Spleen (tissue), 11 donors: ENCODE measurements at regions not wholly inside any gene's neighbourhood (a gene's known extent, or its start where the extent isn't known, plus 50 kb on each side); places are given as distances from the start of the nearest gene placed in this dataset.

Source experiments
- DNase-seq: peaks from one replicate; pipeline ENCODE4 v3.0.0-alpha.2; 2020
- H3K27ac ChIP-seq, 8 donors: fragments of 200-600 bp; sonication (generic) in 7 of 8; 1 replicate in 4 of 8; 2 replicates in 4 of 8; pipeline versions ENCODE4 v1.5.0 to v1.8.0; 2016 to 2021; ENCODE audit warnings: inconsistent platforms in 4 of 8, mild to moderate bottlenecking in 4 of 8, moderate library complexity in 1 of 8
- H3K27me3 ChIP-seq, 7 donors: fragments of 200-600 bp; sonication (generic) in 6 of 7; replicated peaks in 1 of 7; 1 replicate in 4 of 7; 2 replicates in 3 of 7; pipeline versions ENCODE4 v1.5.0 to v1.8.0; 2016 to 2021; ENCODE audit warnings: inconsistent platforms in 3 of 7, mild to moderate bottlenecking in 1 of 7
- H3K36me3 ChIP-seq, 6 donors: fragments of 200-600 bp; sonication (generic) in 5 of 6; 1 replicate in 4 of 6; 2 replicates in 2 of 6; pipeline versions ENCODE4 v1.5.0 to v1.8.0; 2016 to 2021; ENCODE audit warnings: inconsistent platforms in 2 of 6
- H3K4me1 ChIP-seq, 6 donors: fragments of 200-600 bp; sonication (generic) in 5 of 6; 1 replicate in 3 of 6; 2 replicates in 3 of 6; pipeline versions ENCODE4 v1.5.0 to v1.8.0; 2016 to 2021; ENCODE audit warnings: inconsistent platforms in 3 of 6
- H3K4me3 ChIP-seq, 8 donors: fragments of 200-600 bp; sonication (generic) in 7 of 8; 1 replicate in 4 of 8; 2 replicates in 4 of 8; pipeline versions ENCODE4 v1.5.0 to v1.8.0; 2016 to 2021; ENCODE audit warnings: inconsistent platforms in 4 of 8, mild to moderate bottlenecking in 4 of 8, moderate library complexity in 2 of 8
- H3K9me3 ChIP-seq, 8 donors: fragments of 200-600 bp; sonication (generic) in 7 of 8; 1 replicate in 4 of 8; 2 replicates in 4 of 8; pipeline versions ENCODE4 v1.5.0 to v1.8.0; 2016 to 2021; ENCODE audit warnings: inconsistent platforms in 4 of 8
- POLR2A ChIP-seq, 3 donors: fragments of 450-650 bp; IDR thresholded peaks; one replicate each; pipeline ENCODE4 v1.5.1; 2017; ENCODE audit warnings: antibody characterized with exemption in 3 of 3, mild to moderate bottlenecking in 1 of 3
- POLR2AphosphoS5 ChIP-seq, 3 donors: sonication (generic); formaldehyde crosslinking; IDR thresholded peaks; one replicate each; pipeline ENCODE4 v1.5.1; 2017; ENCODE audit warnings: antibody characterized with exemption in 3 of 3
- WGBS, 5 donors: extraction: QIAGEN DNeasy Blood & Tissue Kit in 3 of 5; methylation state at CpG; one replicate each; pipeline versions ENCODE4 v1.1.5 to v1.1.7; 2013 to 2018; 5-methylcytosine and 5-hydroxymethylcytosine counted together
- intact Hi-C: fragments of 100-400 bp; cut with DNase I; formaldehyde crosslinking; loops from one replicate; pipeline ENCODE4 v1.15.0; 2023; ENCODE audit warnings: low total_unique reads
- TF ChIP-seq, protein P1 (sequence below), 11 experiments: fragments of 200-600 bp in 7 of 11; fragments of 450-650 bp in 4 of 11; sonication (generic) in 4 of 11; IDR thresholded peaks in 8 of 11; conservative IDR thresholded peaks in 3 of 11; 1 replicate in 7 of 11; 2 replicates in 4 of 11; pipeline versions ENCODE4 v1.4.0 to v1.8.0; 2016 to 2021; ENCODE audit warnings: antibody characterized with exemption in 11 of 11, inconsistent platforms in 4 of 11, mild to moderate bottlenecking in 1 of 11
- donor health status: healthy with polysubstance abuse.
- donor health status: DM: no; HTN: no; CAD: no; lungs with moderate emphysema.
- donor health status: DM: no; HTN: no; CAD: no.
- donor health status: Bipolar disorder and iron deficiency.
- donor health status: healthy.
- donor health status: DM: no; HTN: no; CAD: no.
- donor health status: DM: yes; HTN: yes; CAD: no.

GRCh38 chr12:105622220-105622619 lies 291.7 kb downstream of the C12orf75 start:
- peaks cover 0 to 8% (median 0%) of the 10 kb centered on the region in 7 donors for H3K27me3 ChIP-seq
- no peak overlapping the region for H3K4me3 ChIP-seq
- no peak overlapping the region for H3K27ac ChIP-seq
- no peaks in the 10 kb centered on the region for H3K9me3 ChIP-seq
- TF ChIP-seq, protein P1, sequence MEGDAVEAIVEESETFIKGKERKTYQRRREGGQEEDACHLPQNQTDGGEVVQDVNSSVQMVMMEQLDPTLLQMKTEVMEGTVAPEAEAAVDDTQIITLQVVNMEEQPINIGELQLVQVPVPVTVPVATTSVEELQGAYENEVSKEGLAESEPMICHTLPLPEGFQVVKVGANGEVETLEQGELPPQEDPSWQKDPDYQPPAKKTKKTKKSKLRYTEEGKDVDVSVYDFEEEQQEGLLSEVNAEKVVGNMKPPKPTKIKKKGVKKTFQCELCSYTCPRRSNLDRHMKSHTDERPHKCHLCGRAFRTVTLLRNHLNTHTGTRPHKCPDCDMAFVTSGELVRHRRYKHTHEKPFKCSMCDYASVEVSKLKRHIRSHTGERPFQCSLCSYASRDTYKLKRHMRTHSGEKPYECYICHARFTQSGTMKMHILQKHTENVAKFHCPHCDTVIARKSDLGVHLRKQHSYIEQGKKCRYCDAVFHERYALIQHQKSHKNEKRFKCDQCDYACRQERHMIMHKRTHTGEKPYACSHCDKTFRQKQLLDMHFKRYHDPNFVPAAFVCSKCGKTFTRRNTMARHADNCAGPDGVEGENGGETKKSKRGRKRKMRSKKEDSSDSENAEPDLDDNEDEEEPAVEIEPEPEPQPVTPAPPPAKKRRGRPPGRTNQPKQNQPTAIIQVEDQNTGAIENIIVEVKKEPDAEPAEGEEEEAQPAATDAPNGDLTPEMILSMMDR (IDR thresholded peaks at IDR 0.05 in 8 of 11, conservative IDR thresholded peaks at IDR 0.05 in 3 of 11) = no peak
- TF ChIP-seq POLR2A (IDR thresholded peaks at IDR 0.05) (no peak), POLR2AphosphoS5 (IDR thresholded peaks at IDR 0.05) (no peak)
- H3K36me3 ChIP-seq = no peaks in the 10 kb centered on the region
- H3K4me1 ChIP-seq = no peaks in the 10 kb centered on the region
- no peak for DNase-seq
- 74 to 88% (median 82%) methylated on average over 2 of the region's 2 CpGs for WGBS, 5 donors
- intact Hi-C loops = no loop called here

DNA sequence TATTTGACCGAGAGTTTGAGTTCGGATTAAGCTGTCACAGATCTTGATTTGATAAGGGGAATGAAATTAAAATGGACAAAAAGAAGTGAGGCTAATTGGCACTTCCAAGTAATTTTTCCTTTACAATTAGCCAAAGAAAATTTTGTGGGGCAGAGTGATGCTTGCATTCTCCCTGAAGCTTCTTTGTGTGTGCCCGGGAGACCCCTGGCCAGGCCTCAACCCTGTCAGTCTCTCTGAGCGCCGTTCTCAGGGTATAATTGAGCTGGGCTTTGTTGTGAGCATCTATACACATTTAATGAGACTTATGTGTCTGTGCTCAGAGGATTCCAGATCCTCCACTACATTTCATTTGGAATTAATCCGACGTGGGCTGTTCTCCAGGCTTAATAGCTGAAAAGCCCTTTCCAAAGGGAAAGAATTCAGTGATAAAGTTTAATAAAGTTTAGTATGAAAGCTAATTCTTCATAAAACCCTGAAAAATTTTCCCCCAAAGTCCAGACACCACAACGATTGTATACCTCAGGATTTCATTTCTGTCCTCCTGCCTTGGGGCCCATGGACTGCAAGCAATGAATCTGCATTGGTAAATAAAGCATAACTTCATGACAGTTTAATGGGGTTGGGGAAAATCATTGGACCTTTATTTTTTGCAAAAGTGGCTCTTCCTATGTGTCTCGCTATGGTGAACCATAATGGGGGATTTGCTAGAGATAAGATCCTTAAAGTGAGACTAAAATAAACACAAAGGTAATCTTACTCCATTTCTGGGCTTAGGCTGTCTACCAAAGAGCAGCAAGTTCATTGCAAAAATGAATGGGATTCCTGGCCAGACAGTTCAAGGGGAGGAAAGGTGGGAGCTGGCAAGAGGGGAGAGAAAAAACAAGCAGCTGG lies 292.6 kb downstream of the C12orf75 start:
- no peak for TF ChIP-seq POLR2A (IDR thresholded peaks at IDR 0.05)
- no peak for TF ChIP-seq POLR2AphosphoS5 (IDR thresholded peaks at IDR 0.05)
- TF ChIP-seq, protein P1 (IDR thresholded peaks at IDR 0.05 in 8 of 11, conservative IDR thresholded peaks at IDR 0.05 in 3 of 11) = no peak
- no peak for DNase-seq
- Histone ChIP-seq H3K27me3 (peaks cover 0 to 8% (median 0%) of the 10 kb centered on the region in 7 donors), H3K4me3 (no peak overlapping the region), H3K36me3 (no peaks in the 10 kb centered on the region), H3K4me1 (no peaks in the 10 kb centered on the region), H3K27ac (no peak overlapping the region), H3K9me3 (no peaks in the 10 kb centered on the region)
- 85 to 96% (median 89%) methylated on average over 9 of the region's 9 CpGs for WGBS, 5 donors
- intact Hi-C loops = no loop called here

GRCh38 chr12:105626653-105627052 lies 296.2 kb downstream of the C12orf75 start:
- intact Hi-C loops = no loop called here
- DNase-seq = no peak
- no peaks in the 10 kb centered on the region for H3K4me1 ChIP-seq
- TF ChIP-seq, protein P1 (IDR thresholded peaks at IDR 0.05 in 8 of 11, conservative IDR thresholded peaks at IDR 0.05 in 3 of 11) = no peak
- TF ChIP-seq POLR2AphosphoS5 (IDR thresholded peaks at IDR 0.05) (no peak), POLR2A (IDR thresholded peaks at IDR 0.05) (no peak)
- H3K9me3 ChIP-seq = no peaks in the 10 kb centered on the region
- WGBS, 5 donors = 92 to 98% (median 94%) methylated on average over 3 of the region's 3 CpGs
- no peaks in the 10 kb centered on the region for H3K36me3 ChIP-seq
- peaks cover 0 to 8% (median 0%) of the 10 kb centered on the region in 7 donors for H3K27me3 ChIP-seq
- H3K4me3 ChIP-seq = no peak overlapping the region
- no peak overlapping the region for H3K27ac ChIP-seq

DNA sequence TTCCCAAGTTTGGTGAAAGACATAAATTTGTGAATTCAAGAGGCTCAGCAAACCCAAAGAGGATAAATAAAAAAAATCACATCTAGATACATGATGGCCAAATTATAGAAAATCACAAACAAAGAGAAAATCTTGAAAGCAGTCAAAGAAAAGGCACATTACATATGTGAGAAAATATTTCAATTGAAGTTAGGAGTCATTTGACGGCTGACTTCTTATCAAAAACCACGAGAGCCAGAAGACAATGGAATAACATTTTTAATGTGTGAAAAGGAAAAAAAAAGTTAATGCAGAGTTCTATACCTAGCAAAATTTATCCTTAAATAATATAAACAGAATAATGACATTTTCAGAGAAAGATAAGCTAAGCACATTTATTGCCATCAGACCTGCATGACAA lies 307.0 kb downstream of the C12orf75 start:
- Histone ChIP-seq H3K36me3 (no peaks in the 10 kb centered on the region), H3K4me3 (no peak overlapping the region), H3K4me1 (no peaks in the 10 kb centered on the region), H3K27me3 (no peaks in the 10 kb centered on the region), H3K9me3 (peaks cover 0 to 28% (median 16%) of the 10 kb centered on the region in 8 donors), H3K27ac (no peak overlapping the region)
- intact Hi-C loops = no loop called here
- TF ChIP-seq POLR2A (IDR thresholded peaks at IDR 0.05) = no peak
- TF ChIP-seq POLR2AphosphoS5 (IDR thresholded peaks at IDR 0.05) = no peak
- TF ChIP-seq, protein P1 (IDR thresholded peaks at IDR 0.05 in 8 of 11, conservative IDR thresholded peaks at IDR 0.05 in 3 of 11) = no peak
- DNase-seq = no peak
- WGBS, 5 donors = 79 to 89% (median 81%) methylated on average over 2 of the region's 2 CpGs
